ENCODE measurements at regions not wholly inside any gene's neighbourhood (a gene's known extent, or its start where the extent isn't known, plus 50 kb on each side); places are given as distances from the start of the nearest gene placed in this dataset.

- TF ChIP-seq CTCF (IDR thresholded peaks at IDR 0.05 in 4 of 5, conservative IDR thresholded peaks at IDR 0.05 in 1 of 5): no peak
- no peak for TF ChIP-seq POLR2A (IDR thresholded peaks at IDR 0.05)
Observed at GRCh38 chr11:130529366-130529765, 80.9 kb downstream of the ADAMTS15 start.

Data from gastrocnemius medialis (tissue), 4 donors.